C4-2B (cell line): ENCODE measurements at regions not wholly inside any gene's neighbourhood (a gene's known extent, or its start where the extent isn't known, plus 50 kb on each side); places are given as distances from the start of the nearest gene placed in this dataset.

ENCODE experiments used
- ZFX ChIP-seq: fragments of 450-650 bp; IDR thresholded peaks from 2 replicates; pipeline ENCODE4 v1.6.1; 2017
- TF ChIP-seq, protein P1 (sequence below): fragments of 450-650 bp; conservative IDR thresholded peaks from 2 replicates; pipeline ENCODE4 v1.5.1; 2017; ENCODE audit warnings: mild to moderate bottlenecking

DNA sequence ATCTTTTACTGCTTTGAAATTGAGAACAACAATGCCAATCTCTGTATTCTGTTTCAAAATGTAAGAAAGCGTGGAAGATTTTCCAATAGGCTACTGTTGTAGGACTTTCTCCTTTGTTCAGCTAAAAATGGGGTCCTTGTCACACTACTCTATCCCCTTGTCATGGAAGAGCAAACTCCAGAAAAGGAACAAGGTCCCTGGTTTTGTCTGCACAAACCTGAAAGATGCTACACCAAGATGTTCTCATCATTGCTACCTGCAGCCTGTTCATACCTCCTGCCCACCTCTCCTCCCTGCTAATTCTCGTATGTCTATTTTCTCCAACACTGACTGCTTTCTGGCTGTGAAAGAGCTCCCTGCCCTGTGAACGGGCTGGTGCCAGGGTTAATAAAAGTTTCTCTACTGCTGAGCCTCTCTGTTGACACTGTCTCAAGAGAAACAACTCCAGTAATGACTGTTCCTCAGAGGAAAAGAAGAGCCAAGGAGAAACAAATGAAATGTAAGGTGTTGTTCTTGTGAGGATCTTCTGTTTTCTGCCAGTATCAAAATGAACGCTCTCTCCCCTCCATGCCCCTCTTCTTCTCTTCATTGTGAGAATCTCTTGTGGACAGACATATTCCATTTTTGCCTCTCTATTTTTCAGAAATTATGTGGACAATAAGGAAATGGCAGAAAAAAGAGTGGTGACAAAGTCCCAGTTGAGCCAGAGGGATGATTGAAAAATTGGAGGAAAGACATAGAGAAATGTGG lies 287.1 kb downstream of the ADGB start:
- TF ChIP-seq, protein P1, sequence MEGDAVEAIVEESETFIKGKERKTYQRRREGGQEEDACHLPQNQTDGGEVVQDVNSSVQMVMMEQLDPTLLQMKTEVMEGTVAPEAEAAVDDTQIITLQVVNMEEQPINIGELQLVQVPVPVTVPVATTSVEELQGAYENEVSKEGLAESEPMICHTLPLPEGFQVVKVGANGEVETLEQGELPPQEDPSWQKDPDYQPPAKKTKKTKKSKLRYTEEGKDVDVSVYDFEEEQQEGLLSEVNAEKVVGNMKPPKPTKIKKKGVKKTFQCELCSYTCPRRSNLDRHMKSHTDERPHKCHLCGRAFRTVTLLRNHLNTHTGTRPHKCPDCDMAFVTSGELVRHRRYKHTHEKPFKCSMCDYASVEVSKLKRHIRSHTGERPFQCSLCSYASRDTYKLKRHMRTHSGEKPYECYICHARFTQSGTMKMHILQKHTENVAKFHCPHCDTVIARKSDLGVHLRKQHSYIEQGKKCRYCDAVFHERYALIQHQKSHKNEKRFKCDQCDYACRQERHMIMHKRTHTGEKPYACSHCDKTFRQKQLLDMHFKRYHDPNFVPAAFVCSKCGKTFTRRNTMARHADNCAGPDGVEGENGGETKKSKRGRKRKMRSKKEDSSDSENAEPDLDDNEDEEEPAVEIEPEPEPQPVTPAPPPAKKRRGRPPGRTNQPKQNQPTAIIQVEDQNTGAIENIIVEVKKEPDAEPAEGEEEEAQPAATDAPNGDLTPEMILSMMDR: no peak
- TF ChIP-seq ZFX: no peak
